Dendritic cell treated with granulocyte-macrophage colony-stimulating factor and Interleukin-4, amounts not matched to agents 40 ng/mL and 50 ng/mL, for 4 days (primary cell): ENCODE measurements at regions not wholly inside any gene's neighbourhood (a gene's known extent, or its start where the extent isn't known, plus 50 kb on each side); places are given as distances from the start of the nearest gene placed in this dataset.

Experiments
- H3K27ac Mint-ChIP-seq: one replicate; pipeline ENCODE4 v1.8.0; 2022; ENCODE audit warnings: mild to moderate bottlenecking, mixed read lengths
- H3K27me3 Mint-ChIP-seq: one replicate; pipeline ENCODE4 v1.8.0; 2022; ENCODE audit warnings: mild to moderate bottlenecking, mixed read lengths
- H3K36me3 Mint-ChIP-seq: one replicate; pipeline ENCODE4 v1.8.0; 2022; ENCODE audit warnings: low read depth, mixed read lengths
- H3K4me1 Mint-ChIP-seq: one replicate; pipeline ENCODE4 v1.8.0; 2022; ENCODE audit warnings: low read depth, mixed read lengths
- H3K4me3 Mint-ChIP-seq: one replicate; pipeline ENCODE4 v1.8.0; 2022; ENCODE audit warnings: mild to moderate bottlenecking, moderate library complexity, mixed read lengths
- H3K9me3 Mint-ChIP-seq: one replicate; pipeline ENCODE4 v1.8.0; 2022; ENCODE audit warnings: mixed read lengths
- intact Hi-C: fragments of 100-400 bp; cut with micrococcal nuclease; formaldehyde crosslinking; loops from one replicate; pipeline ENCODE4 v1.15.0; 2022

GRCh38 chr13:84927442-84928169 lies 871.6 kb downstream of the SLITRK6 start:
- Mint-ChIP-seq H3K9me3 (no peaks in the 10 kb centered on the region), H3K4me1 (no peaks in the 10 kb centered on the region), H3K36me3 (no peaks in the 10 kb centered on the region), H3K4me3 (no peak overlapping the region), H3K27ac (no peak overlapping the region), H3K27me3 (no peaks in the 10 kb centered on the region)
- intact Hi-C loops = no loop called here

GRCh38 chr13:84925443-84925842 lies 873.8 kb downstream of the SLITRK6 start:
- intact Hi-C loops = no loop called here
- Mint-ChIP-seq H3K9me3 (no peaks in the 10 kb centered on the region), H3K27ac (no peak overlapping the region), H3K27me3 (no peaks in the 10 kb centered on the region), H3K36me3 (no peaks in the 10 kb centered on the region), H3K4me3 (no peak overlapping the region), H3K4me1 (no peaks in the 10 kb centered on the region)

GRCh38 chr13:84923831-84924230 lies 875.4 kb downstream of the SLITRK6 start:
- Mint-ChIP-seq H3K27me3 (no peaks in the 10 kb centered on the region), H3K36me3 (no peaks in the 10 kb centered on the region), H3K4me3 (no peak overlapping the region), H3K9me3 (no peaks in the 10 kb centered on the region), H3K27ac (no peak overlapping the region), H3K4me1 (no peaks in the 10 kb centered on the region)
- intact Hi-C loops = no loop called here

GRCh38 chr13:84917252-84917878 lies 881.9 kb downstream of the SLITRK6 start:
- no peaks in the 10 kb centered on the region for H3K9me3 Mint-ChIP-seq
- H3K4me1 Mint-ChIP-seq = no peaks in the 10 kb centered on the region
- H3K36me3 Mint-ChIP-seq = no peaks in the 10 kb centered on the region
- H3K4me3 Mint-ChIP-seq = no peak overlapping the region
- intact Hi-C loops = no loop called here
- no peaks in the 10 kb centered on the region for H3K27me3 Mint-ChIP-seq
- no peak overlapping the region for H3K27ac Mint-ChIP-seq

GRCh38 chr13:84912720-84913119 lies 886.5 kb downstream of the SLITRK6 start:
- H3K36me3 Mint-ChIP-seq = no peaks in the 10 kb centered on the region
- no peaks in the 10 kb centered on the region for H3K4me1 Mint-ChIP-seq
- no peak overlapping the region for H3K4me3 Mint-ChIP-seq
- no peak overlapping the region for H3K27ac Mint-ChIP-seq
- no peaks in the 10 kb centered on the region for H3K27me3 Mint-ChIP-seq
- intact Hi-C loops = no loop called here
- H3K9me3 Mint-ChIP-seq = no peaks in the 10 kb centered on the region

- Mint-ChIP-seq H3K27ac (no peak overlapping the region), H3K4me3 (no peak overlapping the region), H3K36me3 (no peaks in the 10 kb centered on the region), H3K27me3 (no peaks in the 10 kb centered on the region), H3K9me3 (peaks cover 7% of the 10 kb centered on the region), H3K4me1 (no peaks in the 10 kb centered on the region)
- intact Hi-C loops = no loop called here
Observed at GRCh38 chr13:84910423-84910822, 888.8 kb downstream of the SLITRK6 start.

- Mint-ChIP-seq H3K9me3 (peaks cover 7% of the 10 kb centered on the region), H3K4me3 (no peak overlapping the region), H3K4me1 (no peaks in the 10 kb centered on the region), H3K36me3 (no peaks in the 10 kb centered on the region), H3K27ac (no peak overlapping the region), H3K27me3 (no peaks in the 10 kb centered on the region)
- intact Hi-C loops = no loop called here
Observed at GRCh38 chr13:84903391-84903790, 895.8 kb downstream of the SLITRK6 start.

GRCh38 chr13:84902243-84902642 lies 897.0 kb downstream of the SLITRK6 start:
- Mint-ChIP-seq H3K4me1 (no peaks in the 10 kb centered on the region), H3K36me3 (no peaks in the 10 kb centered on the region), H3K27ac (no peak overlapping the region), H3K27me3 (no peaks in the 10 kb centered on the region), H3K9me3 (peaks cover 7% of the 10 kb centered on the region), H3K4me3 (no peak overlapping the region)
- intact Hi-C loops = no loop called here

- intact Hi-C loops = loop anchor here (1.0 to 5.0 kb wide), 2 partner anchors 910 to 931 kb away; no protein-coding TSS in a partner anchor
- Mint-ChIP-seq H3K36me3 (no peaks in the 10 kb centered on the region), H3K4me3 (no peak overlapping the region), H3K9me3 (no peaks in the 10 kb centered on the region), H3K4me1 (no peaks in the 10 kb centered on the region), H3K27ac (no peak overlapping the region), H3K27me3 (no peaks in the 10 kb centered on the region)
Observed at GRCh38 chr13:84896128-84896527, 903.1 kb downstream of the SLITRK6 start.

- H3K9me3 Mint-ChIP-seq = no peaks in the 10 kb centered on the region
- intact Hi-C loops = loop anchor here (5.0 kb wide), 1 partner anchor 933 kb away; no protein-coding TSS in a partner anchor
- no peak overlapping the region for H3K4me3 Mint-ChIP-seq
- H3K27ac Mint-ChIP-seq = no peak overlapping the region
- H3K4me1 Mint-ChIP-seq = no peaks in the 10 kb centered on the region
- H3K36me3 Mint-ChIP-seq = no peaks in the 10 kb centered on the region
- no peaks in the 10 kb centered on the region for H3K27me3 Mint-ChIP-seq
Observed at GRCh38 chr13:84894749-84895148, 904.5 kb downstream of the SLITRK6 start.

GRCh38 chr13:84885868-84886267 lies 913.4 kb downstream of the SLITRK6 start:
- Mint-ChIP-seq H3K27me3 (no peaks in the 10 kb centered on the region), H3K4me3 (no peak overlapping the region), H3K27ac (no peak overlapping the region), H3K4me1 (no peaks in the 10 kb centered on the region), H3K36me3 (no peaks in the 10 kb centered on the region), H3K9me3 (peaks cover 10% of the 10 kb centered on the region)
- intact Hi-C loops = no loop called here

GRCh38 chr13:84873951-84874350 lies 925.3 kb downstream of the SLITRK6 start:
- Mint-ChIP-seq H3K36me3 (no peaks in the 10 kb centered on the region), H3K4me3 (no peak overlapping the region), H3K9me3 (peaks cover 47% of the 10 kb centered on the region), H3K27ac (no peak overlapping the region), H3K4me1 (no peaks in the 10 kb centered on the region), H3K27me3 (no peaks in the 10 kb centered on the region)
- intact Hi-C loops = no loop called here

- Mint-ChIP-seq H3K27ac (no peak overlapping the region), H3K9me3 (peaks cover 32% of the 10 kb centered on the region), H3K4me3 (no peak overlapping the region), H3K4me1 (no peaks in the 10 kb centered on the region), H3K27me3 (no peaks in the 10 kb centered on the region), H3K36me3 (no peaks in the 10 kb centered on the region)
- intact Hi-C loops = no loop called here
Observed at GRCh38 chr13:84870190-84870589, 929.0 kb downstream of the SLITRK6 start.

- H3K4me1 Mint-ChIP-seq = no peaks in the 10 kb centered on the region
Observed at GRCh38 chr13:84867246-84867645, 932.0 kb downstream of the SLITRK6 start.

More at GRCh38 chr13:84867246-84867645, 932.0 kb downstream of the SLITRK6 start:
- no peaks in the 10 kb centered on the region for H3K36me3 Mint-ChIP-seq
- intact Hi-C loops = no loop called here
- no peak overlapping the region for H3K4me3 Mint-ChIP-seq
- H3K9me3 Mint-ChIP-seq = peaks cover 24% of the 10 kb centered on the region
- H3K27me3 Mint-ChIP-seq = no peaks in the 10 kb centered on the region
- H3K27ac Mint-ChIP-seq = no peak overlapping the region
